Activated T-cell treated with anti-CD3 and anti-CD28 coated beads for 24 hours (primary cell): ENCODE measurements at regions not wholly inside any gene's neighbourhood (a gene's known extent, or its start where the extent isn't known, plus 50 kb on each side); places are given as distances from the start of the nearest gene placed in this dataset.

ENCODE experiments used
- DNase-seq: peaks from one replicate; pipeline ENCODE4 v3.0.0-alpha.2; 2020; ENCODE audit warnings: low read depth

GRCh38 chr15:88315221-88315878, 58.8 kb upstream of the NTRK3 start:
- DNase-seq = no peak

GRCh38 chr15:88312941-88313579, 56.5 kb upstream of the NTRK3 start:
- no peak for DNase-seq

DNA sequence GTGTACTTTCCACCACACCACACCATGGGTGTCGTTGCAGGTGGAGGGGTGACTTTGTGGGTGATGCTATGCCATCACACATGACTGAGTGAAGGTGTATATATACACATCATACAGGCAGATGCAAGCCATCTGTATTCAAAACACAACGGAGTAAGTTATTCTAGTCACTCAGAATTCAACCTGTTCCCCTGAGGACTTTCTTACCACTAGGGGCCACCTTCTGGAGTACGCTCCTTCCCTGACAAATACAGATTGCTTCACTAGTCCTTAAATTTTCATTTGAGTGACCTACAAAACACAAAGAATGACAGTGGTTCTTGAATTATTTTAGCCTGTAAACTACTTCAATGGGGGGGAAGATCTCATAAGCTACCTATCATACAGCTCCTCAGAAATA, 52.8 kb upstream of the NTRK3 start:
- no peak for DNase-seq

- DNase-seq = no peak
These were observed 50.8 kb upstream of the NTRK3 start for GRCh38 chr15:88307344-88307743.
